Neural progenitor cell (in vitro differentiated cells): ENCODE measurements at regions not wholly inside any gene's neighbourhood (a gene's known extent, or its start where the extent isn't known, plus 50 kb on each side); places are given as distances from the start of the nearest gene placed in this dataset.

Source experiments
- DNase-seq: peaks from one replicate; pipeline ENCODE4 v3.0.0-alpha.2; 2016; ENCODE audit warnings: low spot score
- H2AFZ ChIP-seq: fragments of 200-600 bp; sonication (generic); replicated peaks from 2 replicates; pipeline ENCODE4 v1.6.1; 2016; ENCODE audit warnings: antibody characterized with exemption
- H3F3A ChIP-seq: fragments of 200-600 bp; sonication (generic); 2 replicates; pipeline ENCODE4 v1.6.1; 2016; ENCODE audit warnings: antibody characterized with exemption, low read depth
- H3K27ac ChIP-seq: fragments of 200-600 bp; sonication (generic); 2 replicates; pipeline ENCODE4 v1.5.1; 2016; ENCODE audit warnings: mild to moderate bottlenecking
- H3K27me3 ChIP-seq: fragments of 200-600 bp; sonication (generic); 2 replicates; pipeline ENCODE4 v1.6.1; 2016; ENCODE audit warnings: mild to moderate bottlenecking, moderate library complexity
- H3K36me3 ChIP-seq: fragments of 200-600 bp; sonication (generic); 2 replicates; pipeline ENCODE4 v1.5.1; 2016
- H3K4me1 ChIP-seq: fragments of 200-600 bp; sonication (generic); 2 replicates; pipeline ENCODE4 v1.6.1; 2016; ENCODE audit warnings: mixed run types
- H3K4me2 ChIP-seq: fragments of 200-600 bp; sonication (generic); 2 replicates; pipeline ENCODE4 v1.6.1; 2016
- H3K4me3 ChIP-seq: fragments of 200-600 bp; sonication (generic); 2 replicates; pipeline ENCODE4 v1.5.1; 2016
- H3K79me2 ChIP-seq: fragments of 200-600 bp; sonication (generic); 2 replicates; pipeline ENCODE4 v1.6.1; 2016; ENCODE audit warnings: low read depth
- H3K9ac ChIP-seq: fragments of 200-600 bp; sonication (generic); 2 replicates; pipeline ENCODE4 v1.6.1; 2016
- H3K9me3 ChIP-seq: fragments of 200-600 bp; sonication (generic); 2 replicates; pipeline ENCODE4 v1.5.1; 2016; ENCODE audit warnings: low read depth
- H4K20me1 ChIP-seq: fragments of 200-600 bp; sonication (generic); 2 replicates; pipeline ENCODE4 v1.6.1; 2016; ENCODE audit warnings: low read depth
- H3K27ac Mint-ChIP-seq: 3 replicates; pipeline ENCODE4 v1.8.0; 2021; ENCODE audit warnings: mixed read lengths
- H3K27me3 Mint-ChIP-seq: 2 replicates; pipeline ENCODE4 v1.8.0; 2022; ENCODE audit warnings: low read depth, mild to moderate bottlenecking, inconsistent platforms, moderate library complexity, mixed read lengths; ENCODE audit not compliant: insufficient read depth
- H3K36me3 Mint-ChIP-seq: 3 replicates; pipeline ENCODE4 v1.8.0; 2021; ENCODE audit warnings: mixed read lengths
- H3K4me1 Mint-ChIP-seq: 3 replicates; pipeline ENCODE4 v1.8.0; 2021; ENCODE audit warnings: mixed read lengths
- H3K4me3 Mint-ChIP-seq: 3 replicates; pipeline ENCODE4 v1.8.0; 2021; ENCODE audit warnings: mild to moderate bottlenecking, moderate library complexity, mixed read lengths
- H3K9me3 Mint-ChIP-seq: 3 replicates; pipeline ENCODE4 v1.8.0; 2020; ENCODE audit warnings: mixed read lengths
- EZH2 ChIP-seq: fragments of 200-600 bp; sonication (generic); IDR thresholded peaks from 2 replicates; pipeline ENCODE4 v1.6.1; 2017; ENCODE audit warnings: antibody characterized with exemption, mild to moderate bottlenecking, moderate library complexity
- EZH2phosphoT487 ChIP-seq: fragments of 200-600 bp; sonication (generic); IDR thresholded peaks from 2 replicates; pipeline ENCODE4 v1.6.1; 2017; ENCODE audit warnings: antibody characterized with exemption
- TF ChIP-seq, protein P1 (sequence below): fragments of 200-600 bp; sonication (generic); IDR thresholded peaks from 2 replicates; pipeline ENCODE4 v1.5.1; 2017; ENCODE audit warnings: antibody characterized with exemption, mild to moderate bottlenecking

GRCh38 chr21:25373126-25374082 lies 233.9 kb downstream of the MRPL39 start:
- Histone ChIP-seq H3K9me3 (peaks cover 7% of the 10 kb centered on the region), H3K79me2 (no peaks in the 10 kb centered on the region), H3F3A (peaks cover 4% of the 10 kb centered on the region), H3K4me1 (peaks cover 12% of the 10 kb centered on the region), H3K36me3 (no peaks in the 10 kb centered on the region), H3K4me2 (no peak overlapping the region), H4K20me1 (no peaks in the 10 kb centered on the region), H3K27me3 (no peaks in the 10 kb centered on the region), H2AFZ (no peak overlapping the region), H3K27ac (no peak overlapping the region), H3K9ac (no peak overlapping the region), H3K4me3 (no peak overlapping the region)
- Mint-ChIP-seq H3K4me1 (no peaks in the 10 kb centered on the region), H3K4me3 (no peak overlapping the region), H3K27ac (no peak overlapping the region), H3K9me3 (peaks cover 3% of the 10 kb centered on the region), H3K27me3 (peaks cover 2% of the 10 kb centered on the region), H3K36me3 (no peaks in the 10 kb centered on the region)
- DNase-seq: peak; percentile 41
- no peak for TF ChIP-seq EZH2
- TF ChIP-seq EZH2phosphoT487: no peak
- TF ChIP-seq, protein P1, sequence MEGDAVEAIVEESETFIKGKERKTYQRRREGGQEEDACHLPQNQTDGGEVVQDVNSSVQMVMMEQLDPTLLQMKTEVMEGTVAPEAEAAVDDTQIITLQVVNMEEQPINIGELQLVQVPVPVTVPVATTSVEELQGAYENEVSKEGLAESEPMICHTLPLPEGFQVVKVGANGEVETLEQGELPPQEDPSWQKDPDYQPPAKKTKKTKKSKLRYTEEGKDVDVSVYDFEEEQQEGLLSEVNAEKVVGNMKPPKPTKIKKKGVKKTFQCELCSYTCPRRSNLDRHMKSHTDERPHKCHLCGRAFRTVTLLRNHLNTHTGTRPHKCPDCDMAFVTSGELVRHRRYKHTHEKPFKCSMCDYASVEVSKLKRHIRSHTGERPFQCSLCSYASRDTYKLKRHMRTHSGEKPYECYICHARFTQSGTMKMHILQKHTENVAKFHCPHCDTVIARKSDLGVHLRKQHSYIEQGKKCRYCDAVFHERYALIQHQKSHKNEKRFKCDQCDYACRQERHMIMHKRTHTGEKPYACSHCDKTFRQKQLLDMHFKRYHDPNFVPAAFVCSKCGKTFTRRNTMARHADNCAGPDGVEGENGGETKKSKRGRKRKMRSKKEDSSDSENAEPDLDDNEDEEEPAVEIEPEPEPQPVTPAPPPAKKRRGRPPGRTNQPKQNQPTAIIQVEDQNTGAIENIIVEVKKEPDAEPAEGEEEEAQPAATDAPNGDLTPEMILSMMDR: no peak

DNA sequence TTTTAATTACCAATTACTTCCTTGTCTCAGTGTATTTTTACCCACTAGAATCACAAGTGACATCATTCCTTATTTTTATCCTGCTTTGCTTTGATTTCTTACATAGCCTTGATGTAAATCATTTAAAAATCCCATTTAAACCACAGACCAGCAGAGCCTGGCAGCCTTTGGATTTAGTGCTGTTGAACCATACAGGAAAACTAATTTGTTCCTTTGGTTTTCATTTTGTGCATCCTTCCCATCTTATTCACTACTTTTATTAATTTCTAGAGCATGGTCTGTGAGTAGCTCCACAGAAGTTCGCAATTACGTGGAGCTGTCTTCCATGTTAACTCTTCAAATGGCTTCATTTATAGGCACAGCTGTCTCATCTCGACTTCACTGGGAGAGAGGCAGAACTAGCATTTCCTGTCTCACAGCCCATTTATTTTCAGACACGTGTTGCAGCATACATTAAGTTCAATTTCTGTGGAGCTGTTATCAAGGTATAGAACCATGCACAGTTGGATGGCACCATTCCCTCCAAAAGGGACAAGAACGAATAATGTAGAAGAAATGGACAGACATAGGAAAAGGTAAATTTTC lies 235.3 kb downstream of the MRPL39 start:
- Mint-ChIP-seq H3K27me3 (peaks cover 2% of the 10 kb centered on the region), H3K4me3 (no peak overlapping the region), H3K27ac (no peak overlapping the region), H3K9me3 (no peaks in the 10 kb centered on the region), H3K4me1 (no peaks in the 10 kb centered on the region), H3K36me3 (no peaks in the 10 kb centered on the region)
- H3K9me3 ChIP-seq: no peaks in the 10 kb centered on the region
- no peaks in the 10 kb centered on the region for H3K36me3 ChIP-seq
- no peaks in the 10 kb centered on the region for H3K27me3 ChIP-seq
- no peak overlapping the region for H3K4me3 ChIP-seq
- no peaks in the 10 kb centered on the region for H4K20me1 ChIP-seq
- no peak overlapping the region for H3K27ac ChIP-seq
- no peak overlapping the region for H2AFZ ChIP-seq
- H3K9ac ChIP-seq: no peak overlapping the region
- TF ChIP-seq EZH2phosphoT487 (no peak), EZH2 (no peak)
- TF ChIP-seq, protein P1: no peak
- no peak overlapping the region for H3K4me2 ChIP-seq
- H3K4me1 ChIP-seq: peaks cover 12% of the 10 kb centered on the region
- peaks cover 4% of the 10 kb centered on the region for H3F3A ChIP-seq
- DNase-seq: no peak
- H3K79me2 ChIP-seq: no peaks in the 10 kb centered on the region

GRCh38 chr21:25370311-25370744 lies 237.0 kb downstream of the MRPL39 start:
- DNase-seq: no peak
- Histone ChIP-seq H3K4me3 (no peak overlapping the region), H3K9ac (no peak overlapping the region), H4K20me1 (no peaks in the 10 kb centered on the region), H3K27me3 (no peaks in the 10 kb centered on the region), H3K4me2 (no peak overlapping the region), H3K36me3 (no peaks in the 10 kb centered on the region), H3F3A (peaks cover 4% of the 10 kb centered on the region), H3K27ac (no peak overlapping the region), H3K79me2 (no peaks in the 10 kb centered on the region), H3K9me3 (no peaks in the 10 kb centered on the region), H2AFZ (no peak overlapping the region), H3K4me1 (peaks cover 12% of the 10 kb centered on the region)
- H3K4me1 Mint-ChIP-seq: no peaks in the 10 kb centered on the region
- no peak overlapping the region for H3K27ac Mint-ChIP-seq
- TF ChIP-seq EZH2 (no peak), EZH2phosphoT487 (no peak)
- TF ChIP-seq, protein P1: no peak
- peaks cover 2% of the 10 kb centered on the region for H3K27me3 Mint-ChIP-seq
- H3K9me3 Mint-ChIP-seq: no peaks in the 10 kb centered on the region
- no peaks in the 10 kb centered on the region for H3K36me3 Mint-ChIP-seq
- no peak overlapping the region for H3K4me3 Mint-ChIP-seq
